ENCODE measurements at regions not wholly inside any gene's neighbourhood (a gene's known extent, or its start where the extent isn't known, plus 50 kb on each side); places are given as distances from the start of the nearest gene placed in this dataset.

DNA sequence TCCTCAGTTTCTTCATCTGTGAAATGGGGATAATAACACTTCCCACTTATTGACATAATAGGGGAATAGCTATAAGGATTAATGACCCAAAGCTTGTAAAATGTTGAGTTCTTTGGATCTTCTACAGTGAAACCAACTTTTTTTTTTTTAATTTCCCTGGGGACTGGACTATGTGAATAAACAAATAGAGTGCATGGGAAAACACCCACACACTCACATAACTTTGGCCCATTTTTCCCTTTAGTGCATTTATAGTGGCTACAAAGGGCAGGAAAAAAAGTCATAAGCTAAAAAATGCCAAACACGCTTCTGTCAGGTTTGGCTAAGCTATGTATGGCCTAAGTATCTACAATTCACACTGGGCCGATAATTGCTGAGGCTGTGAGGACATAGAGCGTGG, 406.2 kb upstream of the JAG1 start:
- DNase-seq (ENCODE audit: low spot score): no peak
- Mint-ChIP-seq H3K27ac (no peak overlapping the region), H3K27me3 (ENCODE audit: insufficient read depth) (no peaks in the 10 kb centered on the region), H3K9me3 (no peaks in the 10 kb centered on the region), H3K4me1 (ENCODE audit: low read depth) (no peaks in the 10 kb centered on the region), H3K4me3 (no peak overlapping the region), H3K36me3 (ENCODE audit: low read depth) (no peaks in the 10 kb centered on the region)
- intact Hi-C loops (cut with micrococcal nuclease): no loop called here

DNA sequence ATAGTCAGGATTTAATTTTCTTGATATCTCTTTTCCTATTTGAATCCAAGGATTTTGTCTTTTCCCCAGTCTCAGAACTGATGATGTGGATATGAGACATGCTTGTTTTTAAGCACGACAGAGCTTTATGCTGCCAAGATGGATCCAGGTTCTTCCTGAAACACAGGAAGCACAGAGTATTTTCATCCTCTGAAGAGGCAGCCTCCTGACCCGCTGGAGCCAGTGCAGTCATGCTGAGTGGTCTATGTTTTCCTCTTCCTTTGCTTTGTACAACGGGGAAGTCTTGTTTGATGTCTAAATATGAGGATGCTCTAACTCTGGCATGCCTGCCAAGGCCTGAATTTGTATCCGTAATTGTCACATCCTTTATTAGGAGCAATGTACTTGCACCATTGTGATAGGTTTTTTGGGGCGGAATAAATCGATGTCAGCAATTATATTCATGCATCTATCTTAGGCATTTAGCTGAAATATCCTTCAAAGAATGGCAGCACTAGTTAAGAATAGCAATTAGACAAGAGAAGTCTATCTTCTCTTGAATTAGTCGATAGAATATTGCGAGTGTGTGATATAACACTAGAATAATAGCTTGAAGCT, 407.1 kb upstream of the JAG1 start:
- no peaks in the 10 kb centered on the region for H3K36me3 Mint-ChIP-seq (ENCODE audit: low read depth)
- no peak overlapping the region for H3K4me3 Mint-ChIP-seq
- H3K4me1 Mint-ChIP-seq (ENCODE audit: low read depth): no peaks in the 10 kb centered on the region
- DNase-seq (ENCODE audit: low spot score): no peak
- no peaks in the 10 kb centered on the region for H3K27me3 Mint-ChIP-seq (ENCODE audit: insufficient read depth)
- intact Hi-C loops (cut with micrococcal nuclease): no loop called here
- no peak overlapping the region for H3K27ac Mint-ChIP-seq
- H3K9me3 Mint-ChIP-seq: no peaks in the 10 kb centered on the region

DNA sequence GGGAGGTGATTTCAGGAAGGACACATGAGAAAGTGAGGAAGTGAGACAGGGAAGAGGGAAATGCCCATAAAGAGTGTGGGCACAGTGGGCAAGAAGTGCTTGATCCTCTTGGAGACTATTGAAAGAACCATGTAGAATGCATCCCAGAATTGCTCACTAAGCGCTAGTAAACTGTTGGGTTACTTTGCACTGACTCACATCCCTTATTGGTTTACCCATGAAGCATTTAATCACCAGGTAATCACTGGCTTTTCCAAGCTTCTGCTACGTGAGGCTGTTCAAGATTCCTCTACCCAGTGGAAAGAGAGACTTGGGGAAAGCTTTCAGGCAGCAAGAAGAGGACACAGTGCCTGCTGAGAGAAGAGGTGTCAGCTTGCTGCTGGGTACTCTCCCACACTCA, 410.0 kb upstream of the JAG1 start:
- intact Hi-C loops (cut with micrococcal nuclease): no loop called here
- Mint-ChIP-seq H3K36me3 (ENCODE audit: low read depth) (no peaks in the 10 kb centered on the region), H3K27me3 (ENCODE audit: insufficient read depth) (no peaks in the 10 kb centered on the region), H3K9me3 (no peaks in the 10 kb centered on the region), H3K27ac (no peak overlapping the region), H3K4me1 (ENCODE audit: low read depth) (no peaks in the 10 kb centered on the region), H3K4me3 (no peak overlapping the region)
- no peak for DNase-seq (ENCODE audit: low spot score)

DNA sequence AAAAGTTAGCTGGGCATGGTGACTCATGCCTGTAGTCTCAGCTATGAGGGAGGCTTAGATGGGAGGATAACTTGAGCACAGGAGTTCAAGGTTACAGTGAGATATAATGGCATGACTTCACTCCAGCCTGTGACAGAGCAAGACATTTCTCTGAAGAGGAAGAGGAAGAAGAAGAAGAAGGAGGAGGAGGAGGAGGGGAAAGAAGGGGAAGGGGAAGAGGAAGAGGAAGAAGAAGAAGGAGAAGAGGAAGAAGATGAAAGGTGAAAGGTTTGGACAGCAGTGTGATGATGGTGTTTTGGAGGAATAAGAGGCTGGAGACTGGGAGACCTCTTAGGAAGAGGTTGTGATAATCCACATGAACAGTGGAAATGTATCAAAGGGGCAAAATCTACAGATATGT, 410.7 kb upstream of the JAG1 start:
- Mint-ChIP-seq H3K36me3 (ENCODE audit: low read depth) (no peaks in the 10 kb centered on the region), H3K9me3 (no peaks in the 10 kb centered on the region), H3K4me1 (ENCODE audit: low read depth) (no peaks in the 10 kb centered on the region), H3K4me3 (no peak overlapping the region), H3K27ac (no peak overlapping the region), H3K27me3 (ENCODE audit: insufficient read depth) (no peaks in the 10 kb centered on the region)
- intact Hi-C loops (cut with micrococcal nuclease): no loop called here
- DNase-seq (ENCODE audit: low spot score): no peak

DNA sequence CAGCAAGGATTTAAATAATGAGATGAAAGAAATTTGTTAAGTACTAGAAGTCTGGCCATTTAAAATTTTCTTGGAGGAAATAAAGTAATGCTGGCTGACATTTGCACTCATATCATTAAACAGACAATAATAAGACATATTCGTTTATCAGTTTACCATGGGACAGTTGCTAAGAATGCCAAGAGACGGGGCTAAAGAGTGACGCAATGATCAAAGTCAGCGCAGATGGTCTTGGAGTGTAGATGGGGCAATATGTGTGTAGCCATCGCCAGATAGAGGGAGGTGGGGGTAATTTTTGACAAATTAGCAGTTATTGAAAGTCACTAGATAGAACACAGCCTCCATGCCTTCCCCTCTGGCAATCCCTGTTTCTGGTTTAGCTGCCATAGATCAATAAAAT, 413.2 kb upstream of the JAG1 start:
- H3K27me3 Mint-ChIP-seq (ENCODE audit: insufficient read depth): no peaks in the 10 kb centered on the region
- H3K27ac Mint-ChIP-seq: no peak overlapping the region
- DNase-seq (ENCODE audit: low spot score): no peak
- intact Hi-C loops (cut with micrococcal nuclease): no loop called here
- H3K4me3 Mint-ChIP-seq: no peak overlapping the region
- no peaks in the 10 kb centered on the region for H3K4me1 Mint-ChIP-seq (ENCODE audit: low read depth)
- no peaks in the 10 kb centered on the region for H3K36me3 Mint-ChIP-seq (ENCODE audit: low read depth)
- H3K9me3 Mint-ChIP-seq: no peaks in the 10 kb centered on the region

DNA sequence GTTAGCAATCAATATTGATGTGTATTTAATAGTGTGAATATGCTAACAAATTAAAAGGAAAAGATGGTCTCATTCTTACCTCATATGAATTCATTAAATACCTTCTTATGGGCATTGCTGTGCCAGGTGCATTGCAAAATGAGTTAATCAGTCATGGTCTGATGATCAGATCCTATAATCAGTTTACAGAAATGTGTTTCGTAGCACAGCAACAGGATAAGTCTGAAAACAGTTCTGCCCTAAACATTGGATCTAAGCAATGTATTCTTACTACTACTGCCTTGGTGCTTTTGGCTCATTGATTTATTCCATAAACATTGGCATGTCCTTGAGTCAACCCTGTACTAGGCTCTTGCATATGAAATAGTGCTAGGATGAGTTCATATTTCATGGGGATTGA, 417.0 kb upstream of the JAG1 start:
- Mint-ChIP-seq H3K27me3 (ENCODE audit: insufficient read depth) (no peaks in the 10 kb centered on the region), H3K27ac (no peak overlapping the region), H3K4me1 (ENCODE audit: low read depth) (no peaks in the 10 kb centered on the region), H3K4me3 (no peak overlapping the region), H3K36me3 (ENCODE audit: low read depth) (no peaks in the 10 kb centered on the region), H3K9me3 (no peaks in the 10 kb centered on the region)
- DNase-seq (ENCODE audit: low spot score): no peak
- intact Hi-C loops (cut with micrococcal nuclease): no loop called here

DNA sequence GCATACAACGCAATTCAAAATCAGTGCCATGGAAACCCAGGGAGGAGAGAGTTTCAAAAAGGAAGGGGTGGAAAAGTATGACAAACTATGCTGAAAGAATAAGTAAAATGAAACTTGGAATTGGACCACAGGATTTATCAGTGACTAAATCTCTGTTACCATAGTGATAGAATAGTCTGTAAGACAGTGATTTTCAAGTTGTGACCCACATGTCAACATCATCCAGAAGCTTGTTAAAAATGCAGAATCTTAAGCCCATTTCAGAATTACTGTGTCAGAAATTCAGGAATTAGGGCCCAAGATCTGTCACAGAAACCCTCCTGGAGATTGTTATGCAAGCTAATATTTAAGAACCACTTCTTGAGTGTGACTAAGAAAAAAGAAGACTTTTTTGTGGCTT, 417.7 kb upstream of the JAG1 start:
- H3K27ac Mint-ChIP-seq: no peak overlapping the region
- no peaks in the 10 kb centered on the region for H3K9me3 Mint-ChIP-seq
- DNase-seq (ENCODE audit: low spot score): no peak
- H3K4me3 Mint-ChIP-seq: no peak overlapping the region
- intact Hi-C loops (cut with micrococcal nuclease): no loop called here
- no peaks in the 10 kb centered on the region for H3K36me3 Mint-ChIP-seq (ENCODE audit: low read depth)
- H3K4me1 Mint-ChIP-seq (ENCODE audit: low read depth): no peaks in the 10 kb centered on the region
- no peaks in the 10 kb centered on the region for H3K27me3 Mint-ChIP-seq (ENCODE audit: insufficient read depth)

DNA sequence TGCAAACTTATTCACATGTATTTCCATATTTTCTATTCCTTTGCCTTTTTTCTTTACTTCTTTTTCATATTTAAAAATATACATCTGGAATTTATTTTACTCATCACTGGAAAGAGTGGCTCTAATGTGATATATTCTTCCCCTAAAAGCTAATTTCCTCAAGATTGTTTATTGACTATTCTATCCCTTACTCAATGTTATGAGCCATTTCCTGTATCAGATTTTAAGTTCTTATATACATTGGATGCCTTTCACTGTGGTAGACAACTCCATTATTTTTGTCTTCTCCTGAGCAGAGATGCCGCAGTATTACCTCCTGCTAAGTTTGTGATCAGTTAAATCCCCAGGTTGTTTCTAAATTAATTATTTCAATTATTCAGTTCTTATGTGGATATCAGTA, 418.4 kb upstream of the JAG1 start:
- DNase-seq (ENCODE audit: low spot score): no peak
- Mint-ChIP-seq H3K36me3 (ENCODE audit: low read depth) (no peaks in the 10 kb centered on the region), H3K27me3 (ENCODE audit: insufficient read depth) (no peaks in the 10 kb centered on the region), H3K9me3 (no peaks in the 10 kb centered on the region), H3K4me1 (ENCODE audit: low read depth) (no peaks in the 10 kb centered on the region), H3K4me3 (no peak overlapping the region), H3K27ac (no peak overlapping the region)
- intact Hi-C loops (cut with micrococcal nuclease): no loop called here

DNA sequence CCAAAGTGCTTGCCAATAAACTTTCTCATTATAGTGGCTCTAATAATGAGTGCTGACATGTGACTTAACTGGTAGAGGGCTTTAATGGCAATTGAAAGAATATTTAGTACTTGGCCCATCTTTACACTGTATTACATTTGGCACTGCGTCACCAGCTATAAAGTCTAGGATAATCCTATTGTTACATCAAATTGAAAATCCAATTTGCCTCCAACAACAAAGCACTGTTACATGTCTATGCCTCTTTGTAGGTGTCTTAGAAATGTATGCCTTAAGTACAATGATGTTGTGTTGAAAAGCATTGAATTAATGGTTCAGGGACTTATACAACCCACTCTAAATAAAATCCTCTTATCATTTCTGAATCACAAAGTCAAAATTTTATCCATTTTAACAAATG, 420.4 kb upstream of the JAG1 start:
- H3K9me3 Mint-ChIP-seq: no peaks in the 10 kb centered on the region
- intact Hi-C loops (cut with micrococcal nuclease): no loop called here
- no peak for DNase-seq (ENCODE audit: low spot score)
- no peaks in the 10 kb centered on the region for H3K36me3 Mint-ChIP-seq (ENCODE audit: low read depth)
- no peaks in the 10 kb centered on the region for H3K27me3 Mint-ChIP-seq (ENCODE audit: insufficient read depth)
- no peak overlapping the region for H3K27ac Mint-ChIP-seq
- H3K4me3 Mint-ChIP-seq: no peak overlapping the region
- H3K4me1 Mint-ChIP-seq (ENCODE audit: low read depth): no peaks in the 10 kb centered on the region

DNA sequence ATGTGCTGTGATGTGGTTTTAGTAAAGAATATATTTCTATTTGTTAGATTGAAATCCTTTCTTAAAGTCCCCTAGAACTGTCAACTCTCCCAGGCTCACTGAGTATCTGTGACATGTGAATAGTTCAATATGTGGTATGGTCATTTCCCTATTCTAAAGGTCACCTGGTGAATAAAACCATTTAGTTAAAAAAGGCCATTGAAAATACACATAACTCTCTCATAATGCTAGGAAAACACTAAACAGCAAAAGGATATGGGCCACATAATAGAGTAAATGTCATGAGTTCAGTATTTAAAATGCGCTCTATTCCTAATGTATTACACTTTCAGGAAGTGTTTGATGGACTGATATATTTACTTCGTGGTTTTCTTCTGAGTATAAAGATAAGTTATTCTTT, 420.9 kb upstream of the JAG1 start:
- Mint-ChIP-seq H3K27ac (no peak overlapping the region), H3K27me3 (ENCODE audit: insufficient read depth) (no peaks in the 10 kb centered on the region), H3K4me1 (ENCODE audit: low read depth) (no peaks in the 10 kb centered on the region), H3K36me3 (ENCODE audit: low read depth) (no peaks in the 10 kb centered on the region), H3K4me3 (no peak overlapping the region), H3K9me3 (no peaks in the 10 kb centered on the region)
- no peak for DNase-seq (ENCODE audit: low spot score)
- intact Hi-C loops (cut with micrococcal nuclease): no loop called here

DNA sequence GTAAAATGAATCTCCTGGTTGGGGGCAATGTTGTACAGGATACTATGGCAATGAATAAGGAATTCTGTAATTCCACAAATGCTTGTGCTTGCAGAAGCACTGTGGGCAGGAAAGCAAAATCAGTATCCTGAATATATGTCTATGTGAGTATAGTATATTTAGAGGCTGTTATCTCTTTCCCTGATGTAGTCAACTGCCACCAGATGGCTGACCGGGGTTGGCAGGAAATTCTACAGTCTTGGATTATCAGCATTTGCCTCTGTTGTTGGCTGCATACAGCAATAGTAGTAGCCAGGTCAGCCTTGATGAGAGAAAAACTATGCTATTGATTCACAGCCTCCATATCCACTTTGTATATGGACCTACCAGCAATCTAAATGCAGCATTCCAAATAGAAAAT, 425.1 kb upstream of the JAG1 start:
- no peaks in the 10 kb centered on the region for H3K4me1 Mint-ChIP-seq (ENCODE audit: low read depth)

DNA sequence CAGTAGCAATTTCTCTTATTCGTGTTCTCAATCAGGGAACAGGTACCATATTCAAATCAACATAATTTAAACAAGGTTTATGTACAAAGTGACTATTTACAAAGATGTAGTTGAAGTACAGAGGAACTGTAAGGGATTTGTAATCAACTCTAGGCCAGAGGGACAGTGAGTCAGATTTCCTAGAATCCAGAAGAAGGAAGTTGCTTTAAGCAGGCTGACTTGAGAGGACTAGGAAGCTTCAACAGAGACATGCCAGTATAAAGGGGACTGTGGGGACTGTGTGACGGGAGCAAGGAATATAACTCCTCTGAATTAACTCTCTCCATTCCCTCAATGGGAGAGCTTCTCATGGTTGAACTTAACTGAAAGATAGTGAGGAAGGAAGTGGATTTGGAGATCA, 427.4 kb upstream of the JAG1 start:
- Mint-ChIP-seq H3K27ac (no peak overlapping the region), H3K4me1 (ENCODE audit: low read depth) (no peaks in the 10 kb centered on the region), H3K36me3 (ENCODE audit: low read depth) (no peaks in the 10 kb centered on the region), H3K27me3 (ENCODE audit: insufficient read depth) (no peaks in the 10 kb centered on the region), H3K9me3 (peaks cover 4% of the 10 kb centered on the region), H3K4me3 (no peak overlapping the region)
- intact Hi-C loops (cut with micrococcal nuclease): no loop called here
- DNase-seq (ENCODE audit: low spot score): no peak

More for the DNA sequence above, 425.1 kb upstream of the JAG1 start:
- Mint-ChIP-seq H3K27me3 (ENCODE audit: insufficient read depth) (no peaks in the 10 kb centered on the region), H3K36me3 (ENCODE audit: low read depth) (no peaks in the 10 kb centered on the region), H3K27ac (no peak overlapping the region), H3K9me3 (peaks cover 4% of the 10 kb centered on the region), H3K4me3 (no peak overlapping the region)
- intact Hi-C loops (cut with micrococcal nuclease): no loop called here
- DNase-seq (ENCODE audit: low spot score): no peak

DNA sequence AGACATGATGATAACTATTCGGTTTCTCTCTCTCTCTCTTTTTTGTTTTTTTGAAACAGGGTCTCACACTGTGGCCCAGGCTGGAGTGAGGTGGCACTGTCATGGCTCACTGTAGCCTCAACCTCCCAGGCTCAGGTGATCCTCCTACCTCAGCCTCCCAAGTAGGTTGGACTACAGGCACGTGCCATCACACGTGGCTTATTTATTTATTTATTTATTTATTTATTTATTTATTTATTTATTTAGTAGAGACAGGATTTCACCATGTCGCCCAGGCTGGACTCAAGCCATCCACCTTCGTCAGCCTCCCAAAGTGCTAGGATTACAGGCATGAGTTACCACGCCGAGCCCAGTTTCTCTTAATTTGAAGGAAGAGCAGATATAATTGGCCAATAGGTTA, 427.9 kb upstream of the JAG1 start:
- Mint-ChIP-seq H3K9me3 (peaks cover 4% of the 10 kb centered on the region), H3K4me1 (ENCODE audit: low read depth) (no peaks in the 10 kb centered on the region), H3K36me3 (ENCODE audit: low read depth) (no peaks in the 10 kb centered on the region), H3K27ac (no peak overlapping the region), H3K4me3 (no peak overlapping the region), H3K27me3 (ENCODE audit: insufficient read depth) (no peaks in the 10 kb centered on the region)
- no peak for DNase-seq (ENCODE audit: low spot score)
- intact Hi-C loops (cut with micrococcal nuclease): no loop called here

DNA sequence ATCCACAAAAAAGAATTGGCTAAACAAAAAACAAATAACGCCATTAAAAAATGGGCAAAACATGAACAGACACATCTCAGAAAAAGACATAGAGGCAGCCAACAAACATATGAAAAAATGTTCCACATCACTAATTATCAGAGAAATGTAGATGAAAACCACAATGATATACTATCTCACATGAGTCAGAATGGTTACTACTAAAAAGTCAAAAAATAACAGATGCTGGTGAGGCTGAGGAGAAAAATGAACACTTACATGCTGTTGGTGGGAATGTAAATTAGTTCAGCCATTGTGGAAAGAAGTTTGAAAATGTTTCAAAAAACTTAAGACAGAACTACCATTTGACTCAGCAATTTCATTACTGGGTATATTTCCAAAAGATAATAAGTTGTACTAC, 430.1 kb upstream of the JAG1 start:
- no peak overlapping the region for H3K27ac Mint-ChIP-seq
- intact Hi-C loops (cut with micrococcal nuclease): no loop called here
- H3K4me3 Mint-ChIP-seq: no peak overlapping the region
- no peaks in the 10 kb centered on the region for H3K36me3 Mint-ChIP-seq (ENCODE audit: low read depth)
- H3K4me1 Mint-ChIP-seq (ENCODE audit: low read depth): no peaks in the 10 kb centered on the region
- DNase-seq (ENCODE audit: low spot score): no peak
- H3K27me3 Mint-ChIP-seq (ENCODE audit: insufficient read depth): no peaks in the 10 kb centered on the region
- H3K9me3 Mint-ChIP-seq: peaks cover 4% of the 10 kb centered on the region

All from activated T-helper 1 cell treated with anti-CD3 and anti-CD28 coated beads, Interleukin-12 subunit alpha, Interleukin-12 subunit beta, Interleukin-2, Interleukin-4 antibody, amounts not matched to agents 30 ng/mL and 10 ng/mL and 1 ng/mL, durations not matched to agents 14 hours and 24 hours and 36 hours (primary cell).